ENCODE measurements at regions not wholly inside any gene's neighbourhood (a gene's known extent, or its start where the extent isn't known, plus 50 kb on each side); places are given as distances from the start of the nearest gene placed in this dataset.

- H3K27me3 Mint-ChIP-seq (ENCODE audit: insufficient read depth, unreplicated experiment) = no peaks in the 10 kb centered on the region
- Histone ChIP-seq H3K4me3 (ENCODE audit: low read depth, low read length) (no peak overlapping the region), H3K27me3 (replicated peaks; ENCODE audit: control insufficient read depth, insufficient read depth, low read length) (no peaks in the 10 kb centered on the region)
Observed at GRCh38 chr2:15793078-15793913, 147.1 kb upstream of the MYCN start.

GRCh38 chr2:15793978-15794377 is 146.4 kb upstream of the MYCN start:
- BruUV-seq (replicated peaks) = no TSS peak
- H3K9me3 Mint-ChIP-seq (ENCODE audit: unreplicated experiment) = no peaks in the 10 kb centered on the region
- ChIA-PET CTCF (no interaction called here), POLR2A (no interaction called here)
- Histone ChIP-seq H3K36me3 (ENCODE audit: control insufficient read depth, insufficient read depth, low read length) (no peaks in the 10 kb centered on the region), H3K4me1 (peaks cover 12% of the 10 kb centered on the region), H3K4me3 (ENCODE audit: low read depth, low read length) (no peak overlapping the region), H3K27me3 (replicated peaks; ENCODE audit: control insufficient read depth, insufficient read depth, low read length) (no peaks in the 10 kb centered on the region), H3K9me3 (no peaks in the 10 kb centered on the region)
- H3K4me3 Mint-ChIP-seq (ENCODE audit: unreplicated experiment) = no peak overlapping the region
- H3K27me3 Mint-ChIP-seq (ENCODE audit: insufficient read depth, unreplicated experiment) = no peaks in the 10 kb centered on the region
- intact Hi-C loops (cut with micrococcal nuclease; ENCODE audit: unreplicated experiment) = no loop called here
- no peak for DNase-seq
- TF ChIP-seq CTCF (IDR thresholded peaks at IDR 0.05; ENCODE audit: insufficient read depth in 1 of 2, low read depth in 1 of 2, low read length in 1 of 2, severe bottlenecking in 1 of 2, unreplicated experiment in 1 of 2) = no peak
- peaks cover 15% of the 10 kb centered on the region for H3K4me1 Mint-ChIP-seq (ENCODE audit: low read depth, unreplicated experiment)
- peaks cover 5% of the 10 kb centered on the region for H3K36me3 Mint-ChIP-seq (ENCODE audit: insufficient read depth, unreplicated experiment)
- no peak overlapping the region for H3K27ac Mint-ChIP-seq (ENCODE audit: unreplicated experiment)

More at GRCh38 chr2:15793078-15793913, 147.1 kb upstream of the MYCN start:
- Mint-ChIP-seq H3K4me1 (ENCODE audit: low read depth, unreplicated experiment) (peaks cover 8% of the 10 kb centered on the region), H3K36me3 (ENCODE audit: insufficient read depth, unreplicated experiment) (peaks cover 5% of the 10 kb centered on the region), H3K9me3 (ENCODE audit: unreplicated experiment) (no peaks in the 10 kb centered on the region), H3K27ac (ENCODE audit: unreplicated experiment) (no peak overlapping the region), H3K4me3 (ENCODE audit: unreplicated experiment) (no peak overlapping the region)
- peaks cover 5% of the 10 kb centered on the region for H3K4me1 ChIP-seq
- ChIA-PET CTCF (interaction anchor here (1.0 kb wide), 1 partner anchor 146 kb away, joined by 3 read pairs; no protein-coding TSS in a partner anchor), POLR2A (no interaction called here)
- DNase-seq = no peak
- no TSS peak for BruUV-seq (replicated peaks)
- TF ChIP-seq CTCF (IDR thresholded peaks at IDR 0.05; ENCODE audit: insufficient read depth in 1 of 2, low read depth in 1 of 2, low read length in 1 of 2, severe bottlenecking in 1 of 2, unreplicated experiment in 1 of 2) = no peak
- H3K9me3 ChIP-seq = no peaks in the 10 kb centered on the region
- intact Hi-C loops (cut with micrococcal nuclease; ENCODE audit: unreplicated experiment) = no loop called here
- H3K36me3 ChIP-seq (ENCODE audit: control insufficient read depth, insufficient read depth, low read length) = no peaks in the 10 kb centered on the region

GRCh38 chr2:15794608-15795134 is 145.7 kb upstream of the MYCN start:
- BruUV-seq (replicated peaks) = no TSS peak
- Histone ChIP-seq H3K4me3 (ENCODE audit: low read depth, low read length) (no peak overlapping the region), H3K4me1 (peaks cover 19% of the 10 kb centered on the region), H3K27me3 (replicated peaks; ENCODE audit: control insufficient read depth, insufficient read depth, low read length) (no peaks in the 10 kb centered on the region), H3K36me3 (ENCODE audit: control insufficient read depth, insufficient read depth, low read length) (no peaks in the 10 kb centered on the region), H3K9me3 (no peaks in the 10 kb centered on the region)
- intact Hi-C loops (cut with micrococcal nuclease; ENCODE audit: unreplicated experiment) = loop anchor here (5.0 kb wide), 3 partner anchors 98 to 713 kb away; no protein-coding TSS in a partner anchor
- Mint-ChIP-seq H3K27ac (ENCODE audit: unreplicated experiment) (no peak overlapping the region), H3K27me3 (ENCODE audit: insufficient read depth, unreplicated experiment) (no peaks in the 10 kb centered on the region), H3K36me3 (ENCODE audit: insufficient read depth, unreplicated experiment) (peaks cover 5% of the 10 kb centered on the region), H3K4me3 (ENCODE audit: unreplicated experiment) (no peak overlapping the region), H3K9me3 (ENCODE audit: unreplicated experiment) (no peaks in the 10 kb centered on the region), H3K4me1 (ENCODE audit: low read depth, unreplicated experiment) (peaks cover 22% of the 10 kb centered on the region)
- CTCF ChIA-PET = no interaction called here
- DNase-seq = no peak
- TF ChIP-seq CTCF (IDR thresholded peaks at IDR 0.05; ENCODE audit: insufficient read depth in 1 of 2, low read depth in 1 of 2, low read length in 1 of 2, severe bottlenecking in 1 of 2, unreplicated experiment in 1 of 2) = no peak
- POLR2A ChIA-PET = no interaction called here
